Osteocyte (in vitro differentiated cells): ENCODE measurements at regions not wholly inside any gene's neighbourhood (a gene's known extent, or its start where the extent isn't known, plus 50 kb on each side); places are given as distances from the start of the nearest gene placed in this dataset.

Source experiments
- DNase-seq: peaks from one replicate; pipeline ENCODE4 v3.0.0; 2021; ENCODE audit warnings: mixed read lengths; ENCODE audit not compliant: unreplicated experiment; ENCODE audit errors: extremely low spot score
- H3K27ac Mint-ChIP-seq: one replicate; pipeline ENCODE4 v1.8.0; 2021; ENCODE audit warnings: mild to moderate bottlenecking, mixed read lengths; ENCODE audit not compliant: unreplicated experiment
- H3K27me3 Mint-ChIP-seq: one replicate; pipeline ENCODE4 v1.8.0; 2021; ENCODE audit warnings: mixed read lengths; ENCODE audit not compliant: unreplicated experiment
- H3K36me3 Mint-ChIP-seq: one replicate; pipeline ENCODE4 v1.8.0; 2021; ENCODE audit warnings: mixed read lengths; ENCODE audit not compliant: unreplicated experiment
- H3K4me1 Mint-ChIP-seq: one replicate; pipeline ENCODE4 v1.8.0; 2021; ENCODE audit warnings: mixed read lengths; ENCODE audit not compliant: unreplicated experiment
- H3K4me3 Mint-ChIP-seq: one replicate; pipeline ENCODE4 v1.8.0; 2021; ENCODE audit warnings: mild to moderate bottlenecking, moderate library complexity, mixed read lengths; ENCODE audit not compliant: unreplicated experiment
- H3K9me3 Mint-ChIP-seq: one replicate; pipeline ENCODE4 v1.8.0; 2021; ENCODE audit warnings: mixed read lengths; ENCODE audit not compliant: unreplicated experiment
- TF ChIP-seq, protein P1 (sequence below): fragments of 200-600 bp; sonication (generic); IDR thresholded peaks from 2 replicates; pipeline ENCODE4 v1.5.0; 2021; ENCODE audit warnings: antibody characterized with exemption, mild to moderate bottlenecking, moderate library complexity

DNA sequence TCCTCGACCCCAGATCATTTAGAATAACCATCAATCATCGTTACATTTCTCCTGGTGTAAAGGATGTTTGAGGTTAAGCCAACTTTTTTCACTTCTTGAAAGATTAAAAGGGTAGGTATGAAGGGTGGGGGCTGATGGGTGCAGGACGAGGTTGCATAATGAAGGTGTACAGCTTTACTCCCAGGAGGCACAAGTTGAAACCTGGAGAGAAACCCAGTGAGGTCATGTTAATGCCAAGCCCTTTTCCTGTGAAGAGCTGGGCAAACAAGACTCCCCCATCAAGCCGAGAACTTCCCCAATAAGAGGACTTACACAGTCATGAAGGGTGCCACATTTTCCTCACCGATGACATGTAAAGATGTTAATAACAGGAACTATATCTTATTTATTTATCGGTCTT is 84.3 kb downstream of the FZD10 start:
- TF ChIP-seq, protein P1, sequence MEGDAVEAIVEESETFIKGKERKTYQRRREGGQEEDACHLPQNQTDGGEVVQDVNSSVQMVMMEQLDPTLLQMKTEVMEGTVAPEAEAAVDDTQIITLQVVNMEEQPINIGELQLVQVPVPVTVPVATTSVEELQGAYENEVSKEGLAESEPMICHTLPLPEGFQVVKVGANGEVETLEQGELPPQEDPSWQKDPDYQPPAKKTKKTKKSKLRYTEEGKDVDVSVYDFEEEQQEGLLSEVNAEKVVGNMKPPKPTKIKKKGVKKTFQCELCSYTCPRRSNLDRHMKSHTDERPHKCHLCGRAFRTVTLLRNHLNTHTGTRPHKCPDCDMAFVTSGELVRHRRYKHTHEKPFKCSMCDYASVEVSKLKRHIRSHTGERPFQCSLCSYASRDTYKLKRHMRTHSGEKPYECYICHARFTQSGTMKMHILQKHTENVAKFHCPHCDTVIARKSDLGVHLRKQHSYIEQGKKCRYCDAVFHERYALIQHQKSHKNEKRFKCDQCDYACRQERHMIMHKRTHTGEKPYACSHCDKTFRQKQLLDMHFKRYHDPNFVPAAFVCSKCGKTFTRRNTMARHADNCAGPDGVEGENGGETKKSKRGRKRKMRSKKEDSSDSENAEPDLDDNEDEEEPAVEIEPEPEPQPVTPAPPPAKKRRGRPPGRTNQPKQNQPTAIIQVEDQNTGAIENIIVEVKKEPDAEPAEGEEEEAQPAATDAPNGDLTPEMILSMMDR: no peak
- no peak for DNase-seq
- H3K4me3 Mint-ChIP-seq: no peak overlapping the region
- H3K36me3 Mint-ChIP-seq: no peaks in the 10 kb centered on the region
- peaks cover 11% of the 10 kb centered on the region for H3K9me3 Mint-ChIP-seq
- no peaks in the 10 kb centered on the region for H3K4me1 Mint-ChIP-seq
- H3K27me3 Mint-ChIP-seq: no peaks in the 10 kb centered on the region
- no peak overlapping the region for H3K27ac Mint-ChIP-seq

DNA sequence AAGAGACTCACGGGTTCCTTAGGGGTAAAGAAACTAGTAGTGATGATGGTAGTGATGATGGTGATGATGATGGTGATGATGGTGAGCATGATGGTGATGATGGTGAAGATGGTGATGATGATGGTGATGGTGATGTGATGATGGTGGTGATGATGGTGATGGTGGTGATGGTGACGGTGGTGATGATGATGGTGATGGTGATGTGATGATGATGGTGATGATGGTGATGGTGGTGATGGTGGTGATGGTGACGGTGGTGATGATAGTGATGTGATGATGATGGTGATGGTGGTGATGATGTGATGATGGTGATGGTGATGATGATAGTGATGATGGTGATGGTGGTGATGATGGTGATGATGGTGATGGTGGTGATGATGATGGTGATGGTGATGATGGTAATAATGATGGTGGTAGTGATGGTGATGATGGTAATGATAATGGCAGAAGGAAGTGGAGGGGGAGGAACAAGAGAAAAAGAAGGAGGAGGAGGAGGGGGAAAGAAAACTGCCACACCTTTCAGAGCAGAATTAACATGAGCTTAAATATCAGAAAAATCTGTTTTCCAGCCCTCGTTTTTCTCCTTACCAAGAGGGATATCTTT is 85.5 kb downstream of the FZD10 start:
- no peak for DNase-seq
- Mint-ChIP-seq H3K27me3 (no peaks in the 10 kb centered on the region), H3K36me3 (no peaks in the 10 kb centered on the region), H3K27ac (no peak overlapping the region), H3K4me3 (no peak overlapping the region), H3K4me1 (no peaks in the 10 kb centered on the region), H3K9me3 (peaks cover 5% of the 10 kb centered on the region)
- TF ChIP-seq, protein P1: no peak

DNA sequence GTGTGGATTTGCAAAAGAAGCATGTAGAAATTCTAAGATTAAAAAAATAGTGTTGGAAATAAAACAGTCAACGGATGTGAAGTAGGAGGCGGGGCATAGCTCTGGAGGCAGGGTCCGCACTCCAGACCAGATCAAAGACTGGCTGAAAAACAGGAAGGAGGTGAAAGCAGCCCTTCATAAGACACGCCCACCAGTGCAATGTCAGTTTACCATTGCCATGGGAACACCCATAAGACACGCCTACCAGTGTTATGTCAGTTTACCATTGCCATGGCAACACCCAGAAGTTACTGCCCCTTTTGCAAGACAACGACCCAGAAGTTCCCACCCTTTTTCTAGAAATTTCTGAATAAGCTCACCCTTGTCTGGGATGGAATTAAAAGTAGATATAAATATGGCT is 87.1 kb downstream of the FZD10 start:
- Mint-ChIP-seq H3K27me3 (no peaks in the 10 kb centered on the region), H3K27ac (no peak overlapping the region), H3K4me1 (no peaks in the 10 kb centered on the region), H3K9me3 (peaks cover 5% of the 10 kb centered on the region), H3K36me3 (no peaks in the 10 kb centered on the region), H3K4me3 (no peak overlapping the region)
- DNase-seq: no peak
- TF ChIP-seq, protein P1: no peak

DNA sequence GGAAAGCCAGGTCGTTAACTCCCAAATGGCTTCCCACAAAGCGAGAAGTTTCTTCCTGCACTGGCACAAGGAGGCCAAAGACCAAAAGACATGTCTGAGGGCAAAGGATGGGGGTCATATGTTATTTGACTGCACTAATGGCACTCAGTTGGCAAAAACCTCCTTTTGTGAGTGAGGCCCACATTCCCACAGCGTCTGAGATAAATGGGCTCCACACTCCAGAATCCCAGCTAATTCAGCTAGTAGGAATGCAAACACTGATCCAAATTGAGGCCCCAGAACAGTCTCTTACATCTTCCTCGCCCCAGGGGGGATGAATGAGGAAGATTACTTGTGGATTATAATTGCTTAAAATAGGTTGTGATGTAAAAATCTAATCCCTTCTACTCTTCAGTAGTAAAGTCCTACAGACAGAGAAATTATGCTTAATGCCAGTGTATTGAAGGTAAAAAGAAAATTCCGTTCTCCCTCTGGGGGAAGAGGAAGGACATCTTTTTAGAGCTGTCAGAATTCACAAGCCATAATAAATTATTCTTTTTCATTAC is 86.4 kb upstream of the PIWIL1 start:
- Mint-ChIP-seq H3K9me3 (peaks cover 5% of the 10 kb centered on the region), H3K4me3 (no peak overlapping the region), H3K27me3 (no peaks in the 10 kb centered on the region), H3K4me1 (no peaks in the 10 kb centered on the region), H3K36me3 (no peaks in the 10 kb centered on the region), H3K27ac (no peak overlapping the region)
- TF ChIP-seq, protein P1: no peak
- no peak for DNase-seq

DNA sequence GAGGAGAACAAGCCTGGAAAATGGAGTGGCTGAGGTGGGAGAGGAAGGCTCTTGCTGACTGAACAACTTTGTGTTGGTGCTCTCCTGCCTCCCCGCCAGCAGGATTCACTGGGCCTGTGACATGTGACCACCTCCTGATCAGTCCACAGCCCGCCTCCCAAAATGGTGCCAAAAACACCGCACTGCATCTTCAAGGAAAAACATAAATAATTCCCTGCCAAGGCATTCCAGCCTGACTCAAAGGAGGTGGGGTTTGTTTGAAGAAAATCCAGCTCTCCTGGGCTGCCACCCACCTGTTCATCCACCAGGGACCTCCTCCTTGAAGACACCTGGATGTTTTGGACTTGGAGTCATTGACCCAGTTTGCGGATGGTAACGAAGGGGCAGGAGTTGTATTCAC is 83.8 kb upstream of the PIWIL1 start:
- Mint-ChIP-seq H3K4me1 (no peaks in the 10 kb centered on the region), H3K4me3 (no peak overlapping the region), H3K36me3 (no peaks in the 10 kb centered on the region), H3K27me3 (no peaks in the 10 kb centered on the region), H3K9me3 (no peaks in the 10 kb centered on the region), H3K27ac (no peak overlapping the region)
- TF ChIP-seq, protein P1: no peak
- no peak for DNase-seq
